GM18505 (cell line): ENCODE measurements at regions not wholly inside any gene's neighbourhood (a gene's known extent, or its start where the extent isn't known, plus 50 kb on each side); places are given as distances from the start of the nearest gene placed in this dataset.

Source experiments
- ATAC-seq: cut with Tn5 transposase; IDR thresholded peaks from one replicate; pipeline ENCODE4 v1.9.1; 2021; ENCODE audit not compliant: unreplicated experiment
- POLR2A ChIP-seq: IDR thresholded peaks from 4 replicates; pipeline ENCODE4 v1.6.1; 2011; ENCODE audit warnings: borderline replicate concordance; ENCODE audit not compliant: insufficient read depth, insufficient read length; ENCODE audit errors: extremely low read depth

GRCh38 chr18:55657572-55658331 lies 69.8 kb upstream of the TCF4 start:
- no peak for TF ChIP-seq POLR2A

GRCh38 chr18:55654986-55655385 lies 67.0 kb upstream of the TCF4 start:
- ATAC-seq = no peak

More at GRCh38 chr18:55657572-55658331, 69.8 kb upstream of the TCF4 start:
- no peak for ATAC-seq

GRCh38 chr18:55651236-55651635 lies 63.2 kb upstream of the TCF4 start:
- ATAC-seq = no peak
- TF ChIP-seq POLR2A = no peak

More at GRCh38 chr18:55654986-55655385, 67.0 kb upstream of the TCF4 start:
- no peak for TF ChIP-seq POLR2A

- ATAC-seq = no peak
- no peak for TF ChIP-seq POLR2A
Measured at GRCh38 chr18:55650363-55650870, 62.4 kb upstream of the TCF4 start.

GRCh38 chr18:55647331-55647730 lies 59.3 kb upstream of the TCF4 start:
- ATAC-seq = no peak
- TF ChIP-seq POLR2A = no peak

GRCh38 chr18:55642191-55642590 lies 54.2 kb upstream of the TCF4 start:
- ATAC-seq = no peak
- no peak for TF ChIP-seq POLR2A

- ATAC-seq = no peak
- no peak for TF ChIP-seq POLR2A
Measured at GRCh38 chr18:55641486-55641885, 53.5 kb upstream of the TCF4 start.
